ENCODE measurements at regions not wholly inside any gene's neighbourhood (a gene's known extent, or its start where the extent isn't known, plus 50 kb on each side); places are given as distances from the start of the nearest gene placed in this dataset.

DNA sequence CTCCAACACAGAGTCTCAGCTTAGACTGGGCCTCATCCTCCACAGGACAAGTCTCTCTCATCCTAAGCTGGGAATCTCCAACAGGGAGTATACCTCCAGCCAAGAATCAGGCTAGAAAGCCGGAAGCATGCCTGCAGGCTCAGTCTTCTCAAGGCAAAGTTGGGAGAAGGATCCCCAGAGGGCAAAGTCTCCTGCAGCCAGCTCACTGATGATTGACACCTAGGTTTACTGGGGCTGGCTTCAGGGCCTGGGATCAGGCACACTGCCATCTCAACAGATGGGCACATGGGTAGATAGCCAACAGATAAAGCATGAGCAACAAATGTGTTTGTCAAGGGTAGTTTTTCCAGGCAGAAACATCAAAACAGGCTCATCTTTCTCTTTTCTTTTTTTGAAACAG is 56.1 kb upstream of the TOX3 start:
- TF ChIP-seq, protein P1, sequence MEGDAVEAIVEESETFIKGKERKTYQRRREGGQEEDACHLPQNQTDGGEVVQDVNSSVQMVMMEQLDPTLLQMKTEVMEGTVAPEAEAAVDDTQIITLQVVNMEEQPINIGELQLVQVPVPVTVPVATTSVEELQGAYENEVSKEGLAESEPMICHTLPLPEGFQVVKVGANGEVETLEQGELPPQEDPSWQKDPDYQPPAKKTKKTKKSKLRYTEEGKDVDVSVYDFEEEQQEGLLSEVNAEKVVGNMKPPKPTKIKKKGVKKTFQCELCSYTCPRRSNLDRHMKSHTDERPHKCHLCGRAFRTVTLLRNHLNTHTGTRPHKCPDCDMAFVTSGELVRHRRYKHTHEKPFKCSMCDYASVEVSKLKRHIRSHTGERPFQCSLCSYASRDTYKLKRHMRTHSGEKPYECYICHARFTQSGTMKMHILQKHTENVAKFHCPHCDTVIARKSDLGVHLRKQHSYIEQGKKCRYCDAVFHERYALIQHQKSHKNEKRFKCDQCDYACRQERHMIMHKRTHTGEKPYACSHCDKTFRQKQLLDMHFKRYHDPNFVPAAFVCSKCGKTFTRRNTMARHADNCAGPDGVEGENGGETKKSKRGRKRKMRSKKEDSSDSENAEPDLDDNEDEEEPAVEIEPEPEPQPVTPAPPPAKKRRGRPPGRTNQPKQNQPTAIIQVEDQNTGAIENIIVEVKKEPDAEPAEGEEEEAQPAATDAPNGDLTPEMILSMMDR (IDR thresholded peaks at IDR 0.05; ENCODE audit: insufficient read depth, low read depth, low read length), result no peak
- TF ChIP-seq EZH2 (IDR thresholded peaks at IDR 0.05; ENCODE audit: insufficient read depth, low read length), result no peak

All from astrocyte (in vitro differentiated cells and primary cell).